ENCODE measurements at regions not wholly inside any gene's neighbourhood (a gene's known extent, or its start where the extent isn't known, plus 50 kb on each side); places are given as distances from the start of the nearest gene placed in this dataset.

DNA sequence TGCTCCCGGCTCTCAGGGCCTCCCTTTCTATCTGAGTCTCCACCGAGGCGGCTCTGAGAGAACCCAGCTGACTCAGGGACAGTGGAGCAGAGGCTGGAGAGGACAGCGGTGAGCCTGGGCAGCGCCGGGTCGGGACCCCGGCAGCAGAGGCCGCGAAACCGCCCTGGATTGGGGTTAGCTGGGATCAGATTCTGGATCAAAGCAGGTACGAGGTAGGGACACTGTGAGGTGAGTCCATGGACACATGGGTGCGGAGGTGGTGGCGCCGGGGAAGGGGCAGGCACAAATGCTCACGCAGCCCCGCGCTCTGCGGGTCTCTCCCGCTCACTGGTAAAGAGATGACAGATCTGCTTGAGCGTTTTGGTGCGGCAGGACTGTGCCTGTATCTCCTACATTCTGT is 146.4 kb upstream of the GGTLC1 start:
- no peak for DNase-seq

DNA sequence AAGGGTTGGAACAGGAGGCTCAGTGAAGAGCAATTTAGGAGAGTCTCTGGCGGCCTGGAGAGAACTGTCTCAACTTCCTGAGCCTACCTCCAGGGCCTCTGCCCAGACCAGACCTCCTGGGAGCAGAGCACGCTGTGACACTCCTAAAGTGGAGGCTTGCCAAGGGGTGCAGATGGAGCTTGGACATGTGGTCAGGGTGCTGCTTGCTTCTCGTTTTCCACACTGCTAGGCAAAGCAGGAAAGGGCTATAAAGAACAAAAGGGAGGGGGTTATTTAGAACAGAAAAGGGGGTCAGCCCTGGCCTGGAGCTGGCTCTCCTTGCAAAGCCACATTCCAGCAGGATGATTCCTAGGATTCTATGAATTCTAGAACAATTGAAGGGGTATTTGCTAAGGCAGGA is 145.7 kb upstream of the GGTLC1 start:
- DNase-seq: peak; percentile 30

DNA sequence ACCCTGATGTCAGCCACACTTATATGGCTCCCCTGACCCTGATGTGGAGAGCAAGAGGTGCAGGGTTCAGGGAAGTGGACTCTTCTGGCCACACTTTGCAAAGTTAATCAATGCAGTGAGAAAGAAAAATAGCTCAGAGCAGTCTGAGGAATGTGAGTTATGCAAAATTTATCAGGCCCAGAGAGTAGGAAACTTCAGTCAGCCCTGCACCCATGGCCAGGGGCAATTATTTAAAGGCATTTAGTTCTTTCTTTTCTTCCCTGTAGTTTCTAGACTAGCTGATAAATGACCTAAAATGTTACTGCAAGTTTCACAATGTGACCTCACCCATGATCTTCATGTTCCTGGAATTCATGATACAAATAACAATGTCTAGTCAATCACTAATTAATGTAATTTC is 143.7 kb upstream of the GGTLC1 start:
- no peak for DNase-seq

DNA sequence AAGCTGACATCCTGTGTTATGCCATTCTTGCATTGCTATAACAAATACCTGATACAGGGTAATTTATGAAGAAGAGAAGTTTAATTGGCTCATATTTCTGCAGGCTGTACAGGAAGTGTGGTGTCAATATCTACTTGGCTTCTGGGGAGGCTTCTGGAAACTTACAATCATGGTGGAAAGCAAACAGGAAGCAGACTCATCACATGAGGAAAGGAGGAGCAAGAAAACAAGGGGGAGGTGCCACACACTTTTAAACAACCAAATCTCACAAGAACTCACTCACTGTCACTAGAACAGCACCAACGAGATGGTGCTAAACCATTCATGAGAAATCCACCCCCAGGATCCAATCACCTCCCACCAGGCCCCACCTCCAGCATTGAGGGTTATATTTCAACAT is 143.1 kb upstream of the GGTLC1 start:
- no peak for DNase-seq

DNA sequence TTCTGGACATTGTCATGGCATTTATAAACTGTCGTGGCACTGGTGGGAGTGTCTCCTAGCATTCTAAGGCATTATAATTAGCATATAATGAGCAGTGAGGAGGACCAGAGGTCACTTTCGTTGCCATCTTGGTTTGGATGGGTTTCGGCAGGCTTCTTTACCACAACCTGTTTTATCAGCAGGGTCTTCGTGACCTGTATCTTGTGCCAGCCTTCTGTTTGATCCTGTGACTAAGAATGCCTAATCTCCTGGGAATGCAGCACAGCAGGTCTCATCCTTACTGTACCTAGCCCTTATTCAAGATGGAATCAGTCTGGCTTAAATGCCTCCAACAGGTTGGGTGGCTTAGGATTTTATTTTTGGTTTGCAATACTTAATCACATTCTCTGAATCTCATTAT is 142.7 kb upstream of the GGTLC1 start:
- no peak for DNase-seq

DNA sequence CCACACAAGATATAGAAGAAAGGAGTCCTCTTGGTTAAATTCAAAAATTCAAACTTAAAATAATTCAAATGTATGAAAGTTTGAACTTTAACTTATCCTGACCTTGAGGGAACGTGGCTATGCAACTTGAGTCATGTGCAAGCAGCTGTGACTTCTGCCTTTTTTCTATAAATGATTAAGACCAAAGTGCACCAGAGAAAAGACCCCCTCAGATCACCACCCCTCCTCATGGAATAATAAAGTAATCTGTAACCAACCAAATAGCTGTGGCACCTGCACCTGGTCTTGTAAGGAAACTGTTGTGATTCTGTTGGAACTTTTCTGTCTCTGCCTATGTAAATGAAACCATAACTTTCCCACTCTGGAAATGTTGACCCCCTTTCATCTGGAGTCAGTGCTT is 141.1 kb upstream of the GGTLC1 start:
- DNase-seq: no peak

DNA sequence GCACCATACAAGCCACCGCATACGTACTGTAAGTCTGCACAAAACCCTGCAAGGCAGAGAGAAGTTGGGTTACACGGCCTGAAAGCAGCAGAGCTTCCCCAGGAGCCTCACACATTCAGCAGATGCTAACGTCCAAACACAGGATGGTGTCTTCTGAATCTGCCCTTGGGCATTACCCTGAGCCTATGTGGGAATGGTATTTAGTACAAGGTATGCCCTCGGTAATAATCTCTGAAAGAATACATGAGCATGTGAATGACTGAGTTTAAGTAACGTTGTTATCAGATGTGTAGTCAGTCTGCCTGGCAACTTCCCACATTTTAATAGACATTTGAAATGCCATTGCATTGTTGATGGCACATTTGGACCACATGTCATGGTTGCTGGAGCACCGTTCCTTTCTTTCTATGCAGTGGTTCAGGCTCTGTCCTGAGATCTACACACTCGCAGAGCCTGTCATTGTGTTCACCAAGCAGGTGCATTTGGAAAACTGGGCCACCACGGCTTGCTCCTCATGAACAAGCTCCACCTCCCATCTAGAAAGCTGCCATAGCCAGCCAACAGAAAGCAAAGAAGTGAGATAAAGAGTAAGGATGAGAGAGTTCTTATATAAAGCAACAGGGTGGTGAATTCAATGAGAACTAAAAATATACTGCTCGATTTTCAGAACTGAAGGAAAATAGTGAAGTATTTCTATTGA is 136.5 kb upstream of the GGTLC1 start:
- no peak for DNase-seq

DNA sequence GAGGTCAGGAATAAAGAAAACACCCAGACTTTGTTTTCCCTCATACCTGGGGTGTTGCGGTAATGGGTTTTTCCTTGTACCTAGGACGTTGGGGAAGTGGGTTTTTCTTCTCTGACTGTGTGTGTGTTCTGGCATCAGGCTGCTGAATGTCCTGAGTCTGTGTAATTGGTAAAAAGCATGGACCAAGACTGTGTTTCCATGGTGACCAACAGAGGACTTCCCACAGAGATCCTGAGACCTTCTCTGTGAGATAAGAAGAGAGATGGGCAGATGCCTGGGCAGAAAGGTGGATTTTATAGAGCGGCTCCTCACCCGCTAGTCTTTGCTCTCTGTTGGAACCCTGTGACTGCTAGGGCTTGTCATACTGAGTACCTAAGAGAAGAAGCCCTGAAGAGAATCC is 135.4 kb upstream of the GGTLC1 start:
- DNase-seq: no peak

DNA sequence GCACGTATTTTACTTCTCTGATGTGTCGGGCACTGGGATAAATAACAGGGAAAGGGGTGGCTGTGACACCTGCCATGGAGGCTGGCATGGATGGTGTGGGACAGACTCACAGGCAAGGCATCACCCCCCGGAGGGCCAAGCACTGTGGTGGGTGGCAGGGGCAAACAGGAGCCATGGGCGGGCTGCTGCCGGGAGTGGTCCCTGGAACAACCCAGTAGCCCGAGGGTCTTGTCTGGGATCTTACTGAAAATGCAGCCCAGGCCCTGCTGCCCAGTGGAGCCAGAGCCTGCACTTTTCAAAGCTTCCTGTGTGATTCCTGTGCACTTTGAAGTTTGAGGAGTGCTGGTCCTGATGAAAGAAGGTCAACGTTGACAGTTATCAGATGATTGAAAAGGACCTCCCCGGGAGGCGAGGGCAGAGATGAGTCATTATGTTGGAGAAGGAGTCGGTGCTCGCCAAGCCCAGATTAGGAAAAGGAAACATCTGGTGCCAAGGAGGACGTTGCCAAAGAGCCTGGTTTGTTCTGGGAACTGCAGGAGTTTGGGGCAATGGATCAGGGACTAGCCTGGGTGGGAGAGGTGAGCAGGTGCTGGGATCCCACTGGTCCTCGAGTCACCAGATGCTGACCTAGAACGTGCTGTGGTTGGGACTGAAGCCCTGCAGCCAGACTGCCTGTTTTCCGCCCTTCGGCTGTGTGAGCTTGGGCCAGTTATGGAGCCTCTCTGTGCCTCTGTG is 130.0 kb upstream of the GGTLC1 start:
- no peak for DNase-seq

DNA sequence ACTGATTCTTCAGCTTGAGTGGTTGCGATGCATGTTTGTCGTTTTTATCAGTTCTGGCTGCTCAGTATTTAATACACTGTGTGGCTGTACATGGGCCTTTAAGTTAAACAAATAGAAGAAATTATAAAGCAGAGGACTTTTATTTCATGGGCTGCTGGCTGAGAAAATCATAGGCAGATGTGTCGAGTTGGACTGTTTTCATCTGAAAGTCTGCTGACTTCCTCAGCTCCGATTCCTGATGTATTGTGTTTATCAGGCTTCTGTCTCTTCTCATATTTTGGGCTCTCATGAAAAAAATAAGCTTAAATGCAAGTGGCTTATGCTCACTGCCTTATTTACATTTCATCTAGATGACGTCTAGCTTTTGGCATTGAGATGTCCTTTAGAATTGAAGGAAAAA is 129.5 kb upstream of the GGTLC1 start:
- DNase-seq: peak; percentile 20

DNA sequence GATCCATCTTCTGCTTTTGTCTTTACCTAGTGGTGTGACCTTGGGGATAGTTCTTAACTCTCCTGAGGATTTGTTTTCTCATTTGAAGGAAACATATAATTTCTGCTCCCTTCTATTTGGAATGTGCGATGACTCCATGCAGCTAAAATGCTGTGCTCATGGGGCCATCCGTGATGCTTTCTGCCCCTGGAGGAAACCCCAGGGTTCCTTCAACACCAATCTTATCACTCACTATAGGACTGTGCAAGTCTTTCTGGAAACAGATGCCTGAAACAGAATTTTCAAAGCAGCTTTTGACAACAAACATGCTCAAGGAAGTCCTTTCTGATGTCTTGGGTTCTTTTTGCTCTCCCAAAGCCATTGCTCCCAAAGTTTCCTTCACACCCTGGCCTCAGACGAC is 128.8 kb upstream of the GGTLC1 start:
- DNase-seq: no peak

DNA sequence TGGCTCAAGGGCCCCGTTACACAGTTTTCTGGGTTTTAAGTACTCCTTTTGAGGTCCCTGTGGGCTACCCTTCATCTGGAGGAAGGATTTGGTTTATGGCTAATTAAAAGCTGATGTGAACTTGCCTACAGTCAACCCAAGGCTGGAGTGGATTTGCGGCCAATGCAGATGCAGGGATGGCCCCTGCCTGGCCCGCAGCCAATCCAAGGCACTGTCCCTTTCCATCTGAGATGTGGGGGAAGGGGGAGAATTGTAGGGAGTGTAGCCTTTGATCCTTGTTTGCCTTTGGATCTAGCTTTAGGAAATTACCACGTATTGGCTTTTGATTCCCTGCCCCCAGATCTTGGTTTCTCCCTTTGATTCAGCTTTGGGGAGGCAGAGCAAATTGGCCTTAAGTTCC is 128.0 kb upstream of the GGTLC1 start:
- DNase-seq: no peak

DNA sequence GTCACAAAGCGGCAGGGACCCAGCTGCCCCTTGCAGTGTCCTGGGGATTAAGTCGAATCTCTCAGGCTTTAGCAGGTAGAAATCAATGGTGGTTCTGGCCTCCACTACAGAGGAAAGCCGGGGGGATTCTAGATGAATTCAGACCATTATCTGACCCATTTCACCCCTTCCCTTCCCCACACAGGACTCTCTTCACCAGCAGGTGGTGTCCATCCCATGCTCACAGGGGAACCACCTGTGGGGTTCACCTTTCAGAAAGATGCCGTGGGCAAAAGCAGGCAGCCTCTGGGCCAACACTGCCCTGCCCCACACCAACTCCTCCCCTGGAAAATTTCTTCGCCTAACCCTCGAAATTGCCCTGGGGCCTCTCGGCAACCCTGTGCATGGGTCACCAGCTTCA is 123.8 kb upstream of the GGTLC1 start:
- no peak for DNase-seq

DNA sequence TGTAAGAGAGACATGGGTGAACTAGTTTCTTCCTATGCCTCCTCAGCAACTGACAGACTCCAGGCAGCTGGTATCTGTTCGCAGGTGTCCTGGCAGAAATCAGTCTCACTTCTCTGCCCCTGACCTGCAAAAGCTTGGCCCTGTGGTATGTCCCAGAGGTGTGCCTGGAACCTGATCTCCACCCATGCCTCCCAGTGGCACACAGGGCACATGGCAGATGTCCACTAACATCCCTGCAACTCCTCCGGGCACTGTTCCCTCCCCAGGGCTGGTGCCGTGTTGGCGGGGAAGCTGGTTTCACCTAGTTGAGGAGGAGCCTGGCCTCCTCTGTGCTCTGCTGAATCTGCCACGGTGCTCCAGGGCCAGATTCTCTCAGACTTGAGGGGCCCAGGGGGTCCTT is 123.3 kb upstream of the GGTLC1 start:
- no peak for DNase-seq

DNA sequence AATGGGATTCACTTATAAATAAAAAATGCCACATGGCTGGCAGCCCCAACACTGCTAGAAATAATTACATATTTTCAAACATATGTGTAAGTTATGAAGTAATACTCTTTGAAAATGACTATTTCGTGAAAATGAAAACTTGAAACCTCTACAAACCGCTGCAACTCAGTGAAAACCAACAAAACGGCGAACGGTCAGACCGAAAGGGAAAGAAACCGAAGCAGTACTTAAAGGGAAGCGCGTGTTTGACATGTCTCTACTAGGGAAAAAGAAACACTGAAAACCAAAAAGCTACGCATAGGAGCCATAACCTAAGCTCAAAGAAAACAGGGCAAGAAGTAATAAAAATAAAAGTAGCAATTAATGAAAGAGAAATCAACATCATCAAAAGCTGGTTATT is 121.0 kb upstream of the GGTLC1 start:
- DNase-seq: no peak

DNA sequence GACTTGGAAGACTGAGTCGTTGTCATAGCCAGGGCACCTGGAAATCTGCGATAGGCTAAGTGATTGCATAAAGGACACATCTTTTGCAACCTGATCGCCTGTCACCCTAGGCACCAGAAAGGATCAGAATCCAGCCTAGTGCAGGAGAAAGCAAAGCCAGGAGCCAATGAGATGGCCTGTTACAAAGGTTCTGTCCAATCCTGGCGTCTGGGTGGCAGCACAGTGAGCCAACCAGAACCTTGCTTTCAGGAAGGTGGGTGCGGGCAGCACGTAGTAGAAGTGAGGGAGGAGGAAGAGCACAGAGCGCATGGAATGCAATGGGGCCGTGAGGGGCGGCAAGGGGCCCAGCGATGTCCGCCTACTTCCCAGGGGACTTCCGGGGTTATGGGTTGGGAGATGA is 120.4 kb upstream of the GGTLC1 start:
- no peak for DNase-seq

DNA sequence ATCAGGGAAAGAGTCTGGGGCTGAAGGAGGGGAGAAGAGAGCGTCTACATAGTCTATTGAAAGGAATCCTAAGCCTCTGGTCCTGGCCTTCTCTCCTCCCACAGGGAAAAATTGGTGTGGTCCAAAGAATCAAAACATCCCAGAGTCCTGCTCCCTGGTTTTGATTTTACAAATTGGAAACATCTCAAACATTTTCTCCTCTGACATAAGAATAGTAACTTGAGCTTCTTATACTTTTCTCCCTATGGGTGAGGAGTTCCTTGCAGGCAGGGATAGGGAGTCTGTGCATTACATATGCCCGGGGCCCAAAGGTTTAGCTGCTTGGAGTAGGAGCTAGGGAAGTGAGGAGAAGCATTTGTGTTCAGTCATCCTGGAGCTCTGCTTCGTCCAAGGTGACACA is 120.0 kb upstream of the GGTLC1 start:
- no peak for DNase-seq

DNA sequence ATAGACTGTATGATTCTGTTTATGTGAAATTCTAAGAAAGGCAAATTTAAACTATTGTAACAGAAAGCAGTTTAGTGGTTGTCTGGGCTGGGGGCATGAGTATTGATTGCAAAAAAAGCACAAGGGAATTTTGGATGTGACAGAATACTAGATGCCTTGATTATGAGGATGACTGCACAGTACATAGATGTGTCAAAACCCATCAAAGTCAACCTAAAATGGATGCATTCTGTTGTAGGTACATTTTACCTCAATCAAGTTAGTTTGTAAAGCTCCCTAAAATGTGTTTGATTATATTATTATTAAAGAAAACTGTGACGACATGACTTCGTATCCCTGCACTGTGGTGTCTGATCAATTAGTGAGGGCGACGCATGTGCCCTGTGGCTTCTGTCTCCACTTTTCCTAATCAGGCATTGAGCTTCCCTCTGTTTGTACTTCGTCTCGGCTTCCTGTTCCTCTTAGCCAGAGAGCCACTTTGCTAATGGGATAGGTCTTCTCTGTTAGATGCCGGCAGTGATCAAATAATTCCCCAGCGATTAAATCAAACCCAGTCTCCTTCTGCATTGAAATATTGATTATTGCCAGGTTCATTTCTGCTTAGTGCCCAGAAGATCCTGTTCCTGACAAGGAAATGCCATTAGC is 118.3 kb upstream of the GGTLC1 start:
- no peak for DNase-seq

DNA sequence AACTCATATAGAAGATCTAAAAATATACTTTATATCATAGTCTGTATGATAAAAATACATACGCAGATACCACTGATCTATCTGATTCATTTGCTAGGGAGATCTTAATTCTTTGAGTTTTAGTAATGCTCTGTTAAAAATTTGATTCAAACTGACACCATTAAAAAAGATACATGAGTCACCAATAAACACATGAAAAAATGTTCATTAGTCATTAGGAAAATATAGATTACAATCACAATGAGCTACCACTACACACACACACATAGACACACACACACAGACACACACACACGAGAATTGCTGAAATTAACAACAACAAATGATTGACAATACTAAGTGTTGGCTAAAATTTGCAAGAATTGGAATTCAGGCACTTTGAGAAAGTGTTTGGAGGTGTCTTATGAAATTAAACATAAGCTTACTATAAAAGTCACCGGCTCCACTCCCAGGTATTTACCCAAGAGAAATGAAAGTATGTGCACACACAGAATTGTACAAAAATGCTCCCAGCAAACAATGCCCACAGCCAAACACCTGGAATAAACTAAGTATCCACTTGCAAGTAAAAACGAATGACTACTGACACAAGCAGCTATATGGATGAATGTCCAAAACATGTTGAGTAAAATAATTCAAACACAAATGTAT is 117.7 kb upstream of the GGTLC1 start:
- no peak for DNase-seq

DNA sequence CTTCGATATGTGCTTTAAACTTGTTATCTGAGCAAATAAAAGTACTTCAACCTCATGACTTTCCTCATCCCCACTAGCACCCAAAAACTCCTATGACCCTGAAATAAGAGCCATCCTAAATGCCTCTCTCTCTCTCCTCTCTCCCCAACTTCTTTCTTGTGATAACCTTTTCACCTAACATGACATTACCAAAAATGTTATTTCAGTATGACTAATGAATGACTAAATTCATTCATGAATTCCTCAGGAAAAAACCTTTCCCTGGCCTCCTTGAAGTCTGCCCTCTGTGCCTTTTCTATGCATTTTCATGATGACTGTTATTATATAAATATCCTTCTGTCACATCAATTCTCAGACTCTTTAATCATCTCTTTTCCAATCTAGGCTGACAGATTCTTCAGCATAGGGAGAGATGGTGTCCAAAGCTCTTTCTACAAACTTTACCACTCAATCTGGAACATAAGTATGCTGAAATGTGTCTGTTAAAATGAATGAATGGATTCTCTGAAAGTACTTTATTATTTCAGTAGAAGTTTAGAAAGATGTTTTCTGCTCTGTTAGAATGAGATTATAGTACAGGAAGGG is 114.3 kb upstream of the GGTLC1 start:
- DNase-seq: no peak

DNA sequence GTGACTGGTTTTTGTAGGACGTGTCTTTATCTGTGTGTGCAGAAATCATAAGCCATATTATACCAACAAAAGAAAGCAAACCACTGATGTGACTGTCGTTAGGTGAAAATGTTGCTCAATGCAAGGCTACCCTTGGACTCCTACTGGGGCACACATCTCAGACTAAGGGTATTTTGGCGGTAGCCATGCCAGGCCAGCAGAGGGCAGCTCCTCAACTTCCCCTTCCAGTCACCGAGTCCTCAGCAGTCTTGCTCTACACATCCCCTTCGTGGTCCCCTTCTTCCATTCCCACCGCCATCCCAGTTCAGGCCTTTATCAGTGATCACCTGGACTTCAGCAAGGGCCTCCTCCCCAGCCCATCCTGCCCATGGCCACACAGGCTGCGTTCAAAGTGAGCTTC is 113.7 kb upstream of the GGTLC1 start:
- peak; percentile 50 for DNase-seq

DNA sequence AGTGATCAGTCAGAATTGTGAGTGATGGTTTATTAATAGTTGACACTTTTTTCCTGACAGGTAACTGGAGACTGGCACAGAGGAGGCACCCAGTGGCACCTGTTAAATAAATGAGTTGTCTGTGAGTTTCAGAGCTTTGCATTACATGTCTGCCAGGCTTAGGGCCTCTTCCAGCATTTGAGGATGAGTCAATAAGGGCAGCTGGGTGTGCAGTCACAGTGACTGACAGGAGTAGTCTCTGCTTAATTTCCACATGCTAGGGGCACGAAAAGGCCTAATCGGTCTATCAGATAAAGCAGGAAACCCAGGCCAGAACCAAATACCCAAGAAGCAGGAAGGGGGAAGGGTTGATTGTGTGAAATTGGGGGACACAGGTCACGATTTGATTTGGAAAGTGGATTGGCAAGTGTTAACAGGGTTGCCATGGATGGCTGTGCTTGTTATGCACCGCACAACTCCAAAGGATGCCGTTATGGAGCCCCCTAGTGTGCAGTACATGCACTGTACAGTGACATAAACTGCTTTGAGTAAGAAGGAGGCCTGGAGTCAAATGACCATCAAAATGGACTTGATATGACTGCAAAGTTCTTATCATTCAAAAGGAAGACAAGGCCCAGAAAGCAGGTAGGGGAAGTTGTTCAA is 111.9 kb upstream of the GGTLC1 start:
- DNase-seq: peak; percentile 30

DNA sequence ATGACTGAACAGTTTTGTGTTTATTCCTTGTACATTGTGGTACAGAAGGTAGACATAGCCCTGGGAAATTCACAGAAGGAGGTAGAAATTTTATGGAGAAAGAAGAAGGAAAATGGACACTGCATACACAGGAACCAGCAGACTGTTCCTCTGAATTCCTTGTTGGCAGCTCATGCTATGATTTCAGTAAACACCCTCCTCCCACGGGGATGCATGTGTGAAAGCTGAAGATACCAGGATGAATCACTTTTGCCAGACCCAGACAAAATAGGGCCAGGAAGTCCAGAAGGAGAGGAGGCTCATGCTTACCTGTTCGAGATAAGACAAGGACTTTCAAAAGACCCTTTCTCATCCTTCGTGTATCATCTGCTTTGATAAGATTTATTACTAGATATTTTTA is 110.3 kb upstream of the GGTLC1 start:
- DNase-seq: no peak
